ENCODE measurements at regions not wholly inside any gene's neighbourhood (a gene's known extent, or its start where the extent isn't known, plus 50 kb on each side); places are given as distances from the start of the nearest gene placed in this dataset.

GRCh38 chr2:16409006-16409390 lies 256.6 kb downstream of the CYRIA start:
- Histone ChIP-seq H2BK15ac (ENCODE audit: low read depth, low read length) (no peak overlapping the region), H4K91ac (ENCODE audit: insufficient read depth, low read depth, low read length) (no peak overlapping the region), H3K9ac (ENCODE audit: low read depth, low read length) (no peak overlapping the region), H4K20me1 (ENCODE audit: insufficient read depth, low read length) (no peaks in the 10 kb centered on the region), H2BK20ac (ENCODE audit: low read depth, low read length) (no peak overlapping the region), H2BK5ac (ENCODE audit: low read depth, low read length, poor library complexity, severe bottlenecking) (no peak overlapping the region), H4K8ac (ENCODE audit: low read depth in 2 of 2, low read length in 2 of 2) (no peak overlapping the region), H3K36me3 (ENCODE audit: control insufficient read depth, insufficient read depth, low read length) (no peaks in the 10 kb centered on the region), H3K9me1 (ENCODE audit: insufficient read depth, low read length) (no peaks in the 10 kb centered on the region), H3K18ac (ENCODE audit: low read depth, low read length) (no peak overlapping the region), H3K27ac (ENCODE audit: insufficient read depth, low read length) (no peak overlapping the region), H2BK120ac (ENCODE audit: low read depth, low read length) (no peak overlapping the region), H4K5ac (ENCODE audit: low read depth, low read length) (no peak overlapping the region), H2AFZ (replicated peaks; ENCODE audit: low read length, poor library complexity) (no peak overlapping the region), H3K9me3 (ENCODE audit: control insufficient read depth, insufficient read depth, low read length) (peaks cover 22% of the 10 kb centered on the region), H2AK5ac (ENCODE audit: low read depth, low read length) (no peak overlapping the region), H3K23ac (ENCODE audit: low read depth, low read length) (no peak overlapping the region), H3K14ac (replicated peaks; ENCODE audit: low read depth, low read length) (no peak overlapping the region), H3K27me3 (ENCODE audit: control insufficient read depth, insufficient read depth, low read length) (no peaks in the 10 kb centered on the region), H3K4me2 (ENCODE audit: low read depth, low read length) (no peak overlapping the region), H3K56ac (ENCODE audit: extremely low read depth, insufficient read depth, low read length) (no peak overlapping the region), H3K79me1 (ENCODE audit: low read depth in 1 of 2, low read length in 2 of 2) (no peaks in the 10 kb centered on the region), H2AK9ac (replicated peaks; ENCODE audit: low read depth, low read length, poor library complexity) (no peak overlapping the region), H3K4ac (ENCODE audit: low read depth, low read length) (no peak overlapping the region), H3K4me3 (ENCODE audit: insufficient read depth, low read depth, low read length) (no peak overlapping the region), H3K4me1 (ENCODE audit: control insufficient read depth, insufficient read depth, low read length) (no peaks in the 10 kb centered on the region)
- ChIA-PET POLR2A (ENCODE audit: unreplicated experiment) (no interaction called here), CTCF (no interaction called here)
- no CpG with 5 or more reads among the region's 2 CpGs for WGBS, 2 experiments (ENCODE audit: extremely low coverage in 2 of 2, insufficient read length in 1 of 2)
- TF ChIP-seq POLR2A (IDR thresholded peaks at IDR 0.05; ENCODE audit: low read depth, low read length) (no peak), SMC3 (IDR thresholded peaks at IDR 0.05; ENCODE audit: low read depth, low read length) (no peak), RAD21 (IDR thresholded peaks at IDR 0.05; ENCODE audit: low read length) (no peak), USF2 (IDR thresholded peaks at IDR 0.05; ENCODE audit: low read depth, low read length) (no peak), CEBPB (IDR thresholded peaks at IDR 0.05; ENCODE audit: low read depth, low read length) (no peak), CTCF (conservative IDR thresholded peaks at IDR 0.05; ENCODE audit: low read depth, low read length) (no peak), FOS (IDR thresholded peaks at IDR 0.05; ENCODE audit: low read depth, low read length) (no peak), MAZ (IDR thresholded peaks at IDR 0.05; ENCODE audit: borderline replicate concordance, low read depth, low read length) (no peak), BHLHE40 (IDR thresholded peaks at IDR 0.05; ENCODE audit: low read depth, low read length) (no peak), MXI1 (IDR thresholded peaks at IDR 0.05; ENCODE audit: borderline replicate concordance, low read depth, low read length) (no peak), ELK1 (IDR thresholded peaks at IDR 0.05; ENCODE audit: borderline replicate concordance, low read depth, low read length) (no peak), CHD1 (IDR thresholded peaks at IDR 0.05; ENCODE audit: low read depth, low read length) (no peak), RFX5 (IDR thresholded peaks at IDR 0.05; ENCODE audit: low read depth, low read length) (no peak)
- no peak for ATAC-seq (ENCODE audit: low read depth)
- no peak for DNase-seq
- BruUV-seq (replicated peaks), result no TSS peak
- dilution Hi-C loops (cut with HindIII; ENCODE audit: low sequenced_read_pairs, unreplicated experiment) (no loop called here), in situ Hi-C loops (cut with MboI; ENCODE audit: low sequenced_read_pairs) (no loop called here), intact Hi-C loops (cut with micrococcal nuclease) (no loop called here)

Data from IMR-90 (cell line).